ENCODE measurements at regions not wholly inside any gene's neighbourhood (a gene's known extent, or its start where the extent isn't known, plus 50 kb on each side); places are given as distances from the start of the nearest gene placed in this dataset.
"Not testable (repeated sequence)": the region's sequence is repeated elsewhere in the genome, so short reads cannot be mapped to it uniquely, and the experiment has no call there.

GRCh38 chr19:28632371-28633080, 580.4 kb downstream of the UQCRFS1 start:
- peaks cover 0 to 5% (median 0%) of the 10 kb centered on the region in 9 donors for H3K27me3 ChIP-seq
- DNase-seq: no peak
- intact Hi-C loops (cut with DNase I): loop anchor here in 9 of 10 donors (1.0 to 10.0 kb wide), 4 partner anchors 165 to 168 kb away; no protein-coding TSS in a partner anchor
- TF ChIP-seq POLR2A (IDR thresholded peaks at IDR 0.05): no peak
- TF ChIP-seq CTCF (IDR thresholded peaks at IDR 0.05): no peak
- H3K4me1 ChIP-seq: no peaks in the 10 kb centered on the region
- no peaks in the 10 kb centered on the region for H3K36me3 ChIP-seq
- no peak overlapping the region for H3K27ac ChIP-seq
- H3K9me3 ChIP-seq: peaks cover 0 to 35% (median 2%) of the 10 kb centered on the region in 12 donors
- no peak overlapping the region for H3K4me3 ChIP-seq
- WGBS, 4 donors: 72 to 85% (median 78%) methylated on average over 2 to 7 of the region's 7 CpGs
- ATAC-seq: no peak

GRCh38 chr19:28631961-28632360, 581.0 kb downstream of the UQCRFS1 start:
- TF ChIP-seq CTCF (IDR thresholded peaks at IDR 0.05) (no peak), POLR2A (IDR thresholded peaks at IDR 0.05) (no peak)
- H3K36me3 ChIP-seq: no peaks in the 10 kb centered on the region
- intact Hi-C loops (cut with DNase I): loop anchor here in 8 of 10 donors (2.0 to 10.0 kb wide), 3 partner anchors 165 to 167 kb away; no protein-coding TSS in a partner anchor
- no peak for DNase-seq
- H3K4me1 ChIP-seq: no peaks in the 10 kb centered on the region
- ATAC-seq: no peak
- H3K4me3 ChIP-seq: no peak overlapping the region
- H3K9me3 ChIP-seq: peaks cover 0 to 40% (median 2%) of the 10 kb centered on the region in 12 donors
- H3K27me3 ChIP-seq: peaks cover 0 to 3% (median 0%) of the 10 kb centered on the region in 9 donors
- WGBS, 4 donors: 79 to 87% (median 83%) methylated on average over 6 of the region's 6 CpGs
- H3K27ac ChIP-seq: no peak overlapping the region

GRCh38 chr19:28627669-28628068, 585.3 kb downstream of the UQCRFS1 start:
- intact Hi-C loops (cut with DNase I): no loop called here
- 76 to 88% (median 84%) methylated on average over 1 of the region's 1 CpG for WGBS, 4 donors

GRCh38 chr19:28626407-28626806, 586.5 kb downstream of the UQCRFS1 start:
- H3K4me1 ChIP-seq; H3K4me3 ChIP-seq; H3K27me3 ChIP-seq; DNase-seq; intact Hi-C loops (cut with DNase I); ATAC-seq; H3K36me3 ChIP-seq; H3K27ac ChIP-seq: not testable (repeated sequence)
- 77 to 86% (median 80%) methylated on average over 2 of the region's 2 CpGs for WGBS, 4 donors
- peaks cover 0 to 36% (median 0%) of the 10 kb centered on the region in 12 donors for H3K9me3 ChIP-seq

More at GRCh38 chr19:28627669-28628068, 585.3 kb downstream of the UQCRFS1 start:
- no peak overlapping the region for H3K4me3 ChIP-seq
- H3K27ac ChIP-seq: no peak overlapping the region
- no peaks in the 10 kb centered on the region for H3K27me3 ChIP-seq
- ATAC-seq (no peak), DNase-seq (no peak)
- no peaks in the 10 kb centered on the region for H3K4me1 ChIP-seq
- peaks cover 0 to 36% (median 0%) of the 10 kb centered on the region in 12 donors for H3K9me3 ChIP-seq
- H3K36me3 ChIP-seq: no peaks in the 10 kb centered on the region
- no peak for TF ChIP-seq CTCF (IDR thresholded peaks at IDR 0.05)
- TF ChIP-seq POLR2A (IDR thresholded peaks at IDR 0.05): no peak

Measured in heart left ventricle (tissue), 16 donors.